HG03095 (cell line): ENCODE measurements at regions not wholly inside any gene's neighbourhood (a gene's known extent, or its start where the extent isn't known, plus 50 kb on each side); places are given as distances from the start of the nearest gene placed in this dataset.
A peak's percentile ranks its signal among the peaks of the same experiment; 100 is the strongest.

ENCODE experiments used
- ATAC-seq: cut with Tn5 transposase; IDR thresholded peaks from one replicate; pipeline ENCODE4 v1.9.1; 2021; ENCODE audit warnings: moderate library complexity; ENCODE audit not compliant: unreplicated experiment

DNA sequence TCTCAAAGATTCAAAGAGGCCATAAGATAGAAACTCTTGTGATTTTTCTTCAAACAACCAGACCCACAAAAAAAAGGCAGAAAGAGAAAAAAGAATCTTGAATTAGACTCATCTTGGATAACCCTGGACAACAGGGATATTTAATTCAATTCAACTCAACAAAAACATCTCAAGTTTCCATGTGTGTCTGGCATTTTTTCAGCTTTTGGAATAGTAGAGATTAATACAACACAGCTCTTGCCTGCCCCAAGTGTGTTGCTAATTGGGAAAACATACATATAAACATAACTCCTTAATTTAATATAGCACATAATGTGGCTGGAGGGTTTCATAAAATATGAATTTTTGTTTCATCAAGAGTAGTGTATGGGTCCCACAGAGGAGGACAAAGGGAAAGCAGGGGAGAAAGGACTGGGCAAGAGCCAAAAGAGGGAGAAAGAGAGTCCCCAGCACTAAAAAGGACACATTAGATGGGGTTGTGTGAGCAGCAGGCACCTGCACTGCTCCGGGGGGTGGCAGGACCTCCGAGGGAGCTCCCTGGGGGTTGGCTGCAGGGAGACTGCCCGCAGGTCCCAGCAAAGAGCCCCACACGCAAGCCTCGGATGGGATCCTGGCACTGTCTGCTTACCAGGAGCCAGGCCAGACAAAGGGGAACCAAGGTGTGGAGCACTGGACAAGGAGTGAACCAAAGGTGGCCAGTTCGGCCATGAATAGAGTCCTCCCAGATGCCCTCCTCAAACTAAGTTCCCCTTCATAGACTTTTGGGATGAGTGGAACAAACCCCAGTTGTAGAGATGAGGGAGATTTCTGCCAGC is 65.6 kb upstream of the TMEM72 start:
- ATAC-seq = no peak

DNA sequence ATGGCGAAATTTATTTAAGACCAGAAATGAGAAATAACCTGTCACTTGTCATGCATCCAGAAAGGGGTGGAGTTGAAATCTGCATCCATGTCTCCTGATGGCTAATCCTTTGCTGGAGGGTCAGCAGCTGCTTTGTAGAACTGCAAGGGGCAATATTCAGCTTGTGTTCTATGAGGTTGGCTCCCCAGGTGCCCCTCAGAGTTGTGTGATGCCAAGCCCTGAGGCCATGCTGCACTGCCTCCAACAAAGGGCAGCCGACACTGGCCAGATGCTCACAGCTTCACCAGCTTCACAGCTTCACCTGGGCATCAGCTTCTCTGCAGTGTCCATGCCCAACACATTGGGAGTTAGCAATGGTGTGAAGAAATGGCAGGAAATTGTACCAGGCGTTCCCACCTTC is 64.0 kb upstream of the TMEM72 start:
- no peak for ATAC-seq

- no peak for ATAC-seq
Measured at GRCh38 chr10:44848211-44848610, 62.9 kb upstream of the TMEM72 start.

DNA sequence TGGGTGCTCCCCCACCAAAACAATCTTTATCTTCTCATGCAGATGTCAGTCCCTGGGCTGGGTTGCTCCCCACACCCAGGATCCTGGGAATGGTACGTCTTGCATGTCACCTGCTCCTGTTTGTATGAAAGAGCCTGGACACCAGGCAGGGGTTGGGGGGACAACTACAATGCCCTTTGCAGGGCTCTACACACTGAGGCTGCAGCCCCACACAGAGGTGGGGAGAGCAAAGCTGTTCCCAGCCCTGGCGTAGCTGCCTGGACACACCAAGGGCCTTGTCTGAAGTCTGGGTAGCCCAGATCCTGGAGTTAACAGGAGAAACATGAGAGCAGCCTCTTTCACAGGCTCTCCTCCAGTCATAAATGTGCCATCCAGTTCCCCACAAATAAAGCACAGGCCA is 61.2 kb upstream of the TMEM72 start:
- no peak for ATAC-seq

- ATAC-seq = no peak
Measured at GRCh38 chr10:44850356-44850934, 60.7 kb upstream of the TMEM72 start.

GRCh38 chr10:44851413-44851812 is 59.7 kb upstream of the TMEM72 start:
- ATAC-seq = no peak

- no peak for ATAC-seq
Measured at GRCh38 chr10:44851881-44852280, 59.3 kb upstream of the TMEM72 start.

- no peak for ATAC-seq
Measured at GRCh38 chr10:44853148-44853734, 57.9 kb upstream of the TMEM72 start.

DNA sequence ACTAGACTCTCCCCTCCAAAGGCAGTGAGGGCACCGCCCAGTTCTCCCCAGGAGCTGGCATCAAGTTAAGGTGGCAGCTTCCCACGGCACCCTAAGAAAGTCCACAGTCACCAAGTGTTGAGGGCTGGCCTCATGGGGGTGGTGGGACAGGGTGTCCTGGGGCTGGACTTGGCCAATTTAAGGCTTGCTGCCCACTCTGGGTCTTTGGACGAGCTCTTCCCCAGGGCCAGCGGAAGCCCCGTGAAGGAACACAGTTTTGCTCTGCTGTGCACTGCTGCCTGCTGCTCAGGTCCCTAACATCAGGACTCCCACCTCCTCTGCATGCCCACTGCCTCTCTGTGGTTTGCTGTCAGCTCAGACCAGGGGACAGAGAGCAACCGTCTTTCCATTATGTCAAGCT is 57.3 kb upstream of the TMEM72 start:
- ATAC-seq = no peak

DNA sequence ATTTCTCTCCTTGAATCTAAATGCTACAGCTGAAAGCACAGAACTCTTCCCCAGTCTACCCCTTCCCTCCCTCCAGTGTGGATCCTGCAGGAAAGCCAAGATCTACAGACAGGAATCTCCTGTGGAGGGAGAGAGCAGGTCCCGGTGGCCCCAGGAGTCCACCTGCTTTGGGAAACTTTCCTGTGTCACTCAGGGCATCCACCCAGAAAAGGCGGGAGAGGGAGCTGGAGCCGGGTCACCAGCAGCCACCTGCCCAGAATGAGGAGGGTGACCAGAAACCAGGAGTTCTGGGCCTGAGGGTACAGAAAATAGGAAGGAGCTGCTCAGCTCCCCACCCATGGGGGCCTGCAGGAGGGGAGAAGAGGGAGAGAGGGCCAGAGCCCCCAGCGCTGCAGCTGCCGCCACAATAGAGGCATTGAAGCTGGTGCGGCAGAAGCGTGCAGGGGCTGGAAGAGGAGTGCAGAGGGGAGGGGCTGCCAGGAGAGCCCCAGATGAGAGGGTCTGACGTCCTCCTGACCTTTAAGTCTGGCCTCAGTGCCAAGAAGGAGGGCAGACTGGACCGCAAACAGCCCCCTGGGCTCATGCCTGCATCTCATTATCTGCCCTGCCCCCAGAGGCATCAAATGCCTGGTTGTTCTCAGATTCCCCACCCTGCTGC is 56.3 kb upstream of the TMEM72 start:
- ATAC-seq = no peak

- no peak for ATAC-seq
Measured at GRCh38 chr10:44856696-44857095, 54.4 kb upstream of the TMEM72 start.

- ATAC-seq = peak; percentile 68
Measured at GRCh38 chr10:44857363-44858016, 53.6 kb upstream of the TMEM72 start.

DNA sequence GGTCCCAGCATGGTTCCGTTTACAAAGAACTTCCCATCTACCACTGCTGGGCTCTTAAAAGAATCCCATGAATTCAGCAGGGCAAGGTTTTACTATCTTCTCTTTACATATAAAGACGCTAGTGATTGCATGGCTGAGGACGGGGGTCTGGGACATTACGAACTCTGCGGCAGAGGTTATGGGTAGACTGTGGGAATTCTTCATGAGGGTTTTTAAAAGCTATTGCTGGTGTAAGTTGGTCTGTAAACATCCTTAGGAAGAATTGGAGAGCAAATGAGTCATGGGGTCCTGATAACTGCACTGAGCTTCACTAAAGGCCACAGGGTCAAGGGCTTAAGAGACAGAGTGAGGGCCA is 53.1 kb upstream of the TMEM72 start:
- ATAC-seq = no peak

DNA sequence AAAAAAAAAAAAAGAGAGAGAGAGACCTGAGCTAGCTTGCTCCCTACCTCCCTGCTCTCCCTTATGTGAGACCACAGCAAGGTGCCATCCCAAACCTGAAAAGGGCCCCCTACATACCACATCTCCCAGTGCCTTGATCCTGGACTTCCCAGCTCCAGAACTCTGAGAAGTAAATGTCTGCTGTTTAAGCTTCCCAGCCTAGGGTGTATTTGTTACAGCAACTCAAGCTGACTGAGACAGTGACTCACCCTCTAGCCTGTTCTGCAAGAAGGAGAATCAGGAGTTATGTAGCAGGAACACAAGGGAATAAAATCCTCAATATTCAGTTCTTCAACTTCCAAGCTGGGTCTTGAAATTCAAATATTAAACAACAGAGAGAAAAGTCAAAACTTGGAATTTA is 52.1 kb upstream of the TMEM72 start:
- no peak for ATAC-seq

GRCh38 chr10:44859546-44860285 is 51.4 kb upstream of the TMEM72 start:
- ATAC-seq = no peak

DNA sequence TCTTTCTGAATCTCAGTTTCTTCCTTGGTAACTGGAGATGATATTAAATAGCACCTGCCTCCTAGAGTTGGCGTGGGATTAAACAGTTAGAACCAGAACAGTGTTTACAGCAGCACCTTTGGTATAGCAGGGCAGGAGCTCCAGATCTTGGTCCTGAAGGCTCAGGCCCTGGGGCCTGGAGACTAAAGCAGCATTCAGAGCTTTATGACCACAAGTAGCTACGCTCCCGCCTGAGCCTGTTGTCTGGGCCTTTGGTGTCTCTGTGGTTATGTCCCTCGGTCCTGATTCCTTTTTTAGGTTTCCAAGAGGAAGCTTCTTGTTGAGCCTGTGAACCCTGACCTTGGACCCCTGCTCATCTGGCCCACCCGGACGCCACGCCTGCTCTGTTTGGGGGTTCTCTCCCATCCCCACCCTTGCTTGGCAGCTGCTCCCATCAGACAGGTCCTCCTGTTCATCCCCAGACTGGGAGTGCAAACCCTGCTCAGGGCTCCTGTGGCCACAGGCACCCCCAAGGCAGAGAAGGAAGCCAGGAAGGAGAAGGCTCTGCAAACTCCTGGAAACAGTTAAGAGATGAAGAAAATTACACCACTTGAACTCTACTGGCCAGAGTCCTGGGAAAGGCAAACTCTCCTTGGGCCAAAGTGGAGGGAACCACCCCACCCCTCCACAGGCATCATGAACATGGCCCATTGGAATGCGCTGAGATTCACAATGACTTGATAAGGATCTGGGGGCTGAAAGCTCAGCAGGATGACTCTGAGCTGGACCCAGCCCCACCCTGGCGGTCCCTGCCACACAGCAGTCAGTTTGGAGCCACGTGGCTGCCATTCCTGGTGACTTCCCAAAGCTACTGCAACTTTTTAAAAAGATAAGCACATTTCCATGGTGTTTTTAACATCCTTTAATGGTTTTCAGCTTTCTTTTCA is 50.1 kb upstream of the TMEM72 start:
- ATAC-seq = no peak
